ENCODE measurements at regions not wholly inside any gene's neighbourhood (a gene's known extent, or its start where the extent isn't known, plus 50 kb on each side); places are given as distances from the start of the nearest gene placed in this dataset.

GRCh38 chr1:242629396-242629795 lies 104.9 kb upstream of the PLD5 start:
- intact Hi-C loops (cut with micrococcal nuclease) (no loop called here), in situ Hi-C loops (cut with MboI) (no loop called here)
- Histone ChIP-seq H3K4me3 (no peak overlapping the region), H2AFZ (ENCODE audit: low read depth, low read length) (no peak overlapping the region), H3K9ac (ENCODE audit: insufficient read depth in 1 of 2, low read depth in 2 of 2, low read length in 2 of 2) (no peak overlapping the region), H3K36me3 (ENCODE audit: control insufficient read depth, insufficient read depth, low read length) (no peaks in the 10 kb centered on the region), H4K20me1 (replicated peaks; ENCODE audit: control insufficient read depth, insufficient read depth, low read length) (no peaks in the 10 kb centered on the region), H3K27ac (ENCODE audit: extremely low read depth, low read depth, low read length) (no peak overlapping the region), H3K9me3 (replicated peaks; ENCODE audit: control insufficient read depth, insufficient read depth, low read depth, low read length) (no peaks in the 10 kb centered on the region; the same call in none of the 2 replicates), H3K4me1 (replicated peaks in 1 of 2; ENCODE audit: control insufficient read depth in 2 of 2, insufficient read depth in 2 of 2, low read length in 2 of 2) (no peaks in the 10 kb centered on the region), H3K9me1 (ENCODE audit: control insufficient read depth, insufficient read depth, low read length) (no peaks in the 10 kb centered on the region), H3K79me2 (ENCODE audit: control insufficient read depth, insufficient read depth, low read length) (no peaks in the 10 kb centered on the region), H3K4me2 (ENCODE audit: insufficient read depth, low read length) (no peak overlapping the region), H3K27me3 (ENCODE audit: control insufficient read depth in 2 of 2, insufficient read depth in 2 of 2, low read length in 2 of 2) (no peaks in the 10 kb centered on the region)
- no peak for TF ChIP-seq THAP12 (CRISPR knock-in tag; IDR thresholded peaks at IDR 0.05)
- TF ChIP-seq MXD1 (CRISPR knock-in tag; IDR thresholded peaks at IDR 0.05; ENCODE audit: borderline replicate concordance, poor library complexity, severe bottlenecking), result no peak
- TF ChIP-seq THAP7 (CRISPR knock-in tag; IDR thresholded peaks at IDR 0.05), result no peak
- no peak for TF ChIP-seq HLTF (IDR thresholded peaks at IDR 0.05)
- TF ChIP-seq NFIX (CRISPR knock-in tag; IDR thresholded peaks at IDR 0.05; ENCODE audit: low read depth), result no peak
- no peak for TF ChIP-seq ZNF766 (CRISPR knock-in tag; conservative IDR thresholded peaks at IDR 0.05)
- TF ChIP-seq RBM17 (IDR thresholded peaks at IDR 0.05; ENCODE audit: borderline replicate concordance, low read depth, low read length), result no peak
- no peak for TF ChIP-seq ZNF41 (CRISPR knock-in tag; conservative IDR thresholded peaks at IDR 0.05)
- TF ChIP-seq HBP1 (CRISPR knock-in tag; IDR thresholded peaks at IDR 0.05), result no peak
- no peak for TF ChIP-seq PCBP1 (IDR thresholded peaks at IDR 0.05; ENCODE audit: low read depth, low read length, poor library complexity, severe bottlenecking)
- no peak for TF ChIP-seq ZBTB43 (CRISPR knock-in tag; IDR thresholded peaks at IDR 0.05)
- no peak for TF ChIP-seq TAF7 (tag; IDR thresholded peaks at IDR 0.05)
- 0% methylated on average over 3 of the region's 3 CpGs for WGBS (ENCODE audit: insufficient coverage, low coverage, missing lambda C conversion rate)
- no TSS peak for BruUV-seq (replicated peaks)
- ChIA-PET POLR2A (no interaction called here), CTCF (ENCODE audit: low intra/inter-chr PET ratio) (no interaction called here)
- no peak for FAIRE-seq
- no peak for ATAC-seq
- DNase-seq (ENCODE audit: extremely low read depth in 1 of 4, low spot score in 3 of 4), result no peak

Measured in K562 (cell line).